Embryonic facial prominence (tissue), 1 donor: ENCODE measurements at regions not wholly inside any gene's neighbourhood (a gene's known extent, or its start where the extent isn't known, plus 50 kb on each side); places are given as distances from the start of the nearest gene placed in this dataset.
"Not testable (repeated sequence)": the region's sequence is repeated elsewhere in the genome, so short reads cannot be mapped to it uniquely, and the experiment has no call there.

Experiments
- DNase-seq: peaks from one replicate; pipeline ENCODE4 v3.0.0-alpha.2; 2016; ENCODE audit errors: extremely low spot score

DNA sequence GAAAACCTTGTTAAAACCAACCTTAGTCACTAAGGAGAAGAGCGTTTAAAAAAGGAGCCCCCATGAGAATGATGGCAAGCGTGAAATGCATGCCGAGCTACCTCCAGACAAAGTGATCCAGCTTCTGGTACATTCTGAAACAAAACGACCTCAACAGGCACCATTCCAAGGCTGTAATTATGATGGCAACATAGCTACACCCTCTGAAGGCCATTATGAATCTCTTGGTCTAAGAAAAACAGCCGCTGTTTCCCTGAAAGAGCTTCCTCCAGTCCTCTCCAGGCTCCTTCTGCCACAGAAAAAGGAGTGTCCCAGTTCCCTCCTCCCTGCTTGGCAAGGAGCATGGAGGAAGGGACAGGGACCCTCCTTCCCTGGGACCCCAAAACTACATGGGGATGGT lies 50.0 kb upstream of the ABLIM1 start:
- no peak for DNase-seq

GRCh38 chr10:114708717-114709335 lies 50.8 kb upstream of the ABLIM1 start:
- no peak for DNase-seq

GRCh38 chr10:114709984-114710383 lies 51.9 kb upstream of the ABLIM1 start:
- no peak for DNase-seq

DNA sequence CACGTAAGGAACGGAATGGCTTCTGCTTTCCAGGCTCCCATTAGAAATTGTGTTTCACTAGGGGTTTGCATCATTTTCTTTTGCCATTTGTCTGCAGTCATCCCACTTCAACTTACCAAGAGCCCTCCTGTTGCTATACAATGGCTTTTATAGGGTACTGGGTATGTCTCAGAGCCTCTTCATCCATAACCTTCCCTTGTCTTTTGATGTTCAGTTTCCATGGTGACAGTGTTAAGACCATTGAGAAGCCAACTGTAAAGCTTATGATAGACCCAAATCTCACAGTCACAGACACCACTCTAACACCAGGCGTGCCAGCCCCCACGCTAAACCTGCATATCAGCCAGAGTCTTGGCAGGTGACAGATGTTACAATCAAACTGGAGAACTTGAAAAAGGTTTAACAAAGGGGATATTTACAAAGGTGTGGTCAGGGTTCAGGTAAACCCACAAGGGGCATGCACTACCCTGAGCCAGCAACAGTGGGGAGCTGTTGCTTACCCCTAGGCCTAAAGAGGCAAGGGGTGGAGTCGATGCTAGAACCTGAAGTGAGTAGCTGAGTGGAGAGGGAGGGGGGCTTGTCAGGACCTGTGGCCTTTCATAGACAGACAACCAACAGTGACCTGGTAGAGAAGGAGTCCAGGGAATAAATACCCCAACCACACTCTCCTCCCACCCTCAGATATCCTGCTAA lies 53.2 kb upstream of the ABLIM1 start:
- no peak for DNase-seq

DNA sequence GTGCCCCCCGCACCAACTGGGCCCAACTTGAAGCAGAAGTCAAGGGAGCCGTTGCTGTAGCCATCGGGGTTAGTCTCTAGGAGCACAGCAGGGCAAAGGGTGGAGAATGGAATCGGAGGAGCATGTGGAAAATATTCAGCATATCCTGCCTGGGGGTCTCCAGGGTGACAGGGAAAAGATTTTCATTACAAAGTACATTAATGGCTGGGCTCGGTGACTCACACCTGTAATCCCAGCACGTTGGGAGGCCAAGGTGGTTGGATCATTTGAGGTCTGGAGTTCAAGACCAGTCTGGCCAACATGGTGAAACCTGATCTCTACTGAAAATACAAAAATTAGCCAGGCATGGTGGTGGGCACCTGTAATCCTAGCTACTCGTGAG lies 53.8 kb upstream of the ABLIM1 start:
- no peak for DNase-seq

DNA sequence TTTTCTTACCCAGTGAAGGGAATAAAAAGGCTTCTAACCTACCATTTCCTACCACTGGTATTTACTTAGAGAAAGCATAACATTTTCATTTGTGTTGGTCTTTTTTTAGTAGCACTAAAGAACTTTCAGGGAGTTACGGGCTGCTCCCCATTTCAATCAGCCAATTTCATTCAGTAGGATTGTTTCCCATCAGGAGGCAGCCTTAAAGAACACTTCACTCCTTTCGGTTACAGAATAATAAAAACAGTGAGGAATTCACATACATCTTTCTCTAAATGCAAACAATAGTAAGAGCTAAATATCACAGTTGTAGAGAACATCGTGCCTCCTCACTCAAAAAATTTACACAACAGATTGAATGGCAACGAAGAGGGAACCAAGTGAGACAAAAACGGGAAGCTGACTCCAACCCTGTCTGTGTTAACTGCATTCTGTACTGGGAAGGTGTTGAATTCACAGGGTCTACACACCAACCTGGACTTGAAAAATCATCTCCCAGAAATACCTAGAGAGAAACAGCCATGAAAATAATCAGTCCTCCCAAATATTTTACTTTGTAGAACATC lies 55.5 kb upstream of the ABLIM1 start:
- no peak for DNase-seq

- peak; percentile 31 for DNase-seq
Measured at GRCh38 chr10:114714281-114714741, 56.2 kb upstream of the ABLIM1 start.

- no peak for DNase-seq
Measured at GRCh38 chr10:114715171-114715670, 57.1 kb upstream of the ABLIM1 start.

DNA sequence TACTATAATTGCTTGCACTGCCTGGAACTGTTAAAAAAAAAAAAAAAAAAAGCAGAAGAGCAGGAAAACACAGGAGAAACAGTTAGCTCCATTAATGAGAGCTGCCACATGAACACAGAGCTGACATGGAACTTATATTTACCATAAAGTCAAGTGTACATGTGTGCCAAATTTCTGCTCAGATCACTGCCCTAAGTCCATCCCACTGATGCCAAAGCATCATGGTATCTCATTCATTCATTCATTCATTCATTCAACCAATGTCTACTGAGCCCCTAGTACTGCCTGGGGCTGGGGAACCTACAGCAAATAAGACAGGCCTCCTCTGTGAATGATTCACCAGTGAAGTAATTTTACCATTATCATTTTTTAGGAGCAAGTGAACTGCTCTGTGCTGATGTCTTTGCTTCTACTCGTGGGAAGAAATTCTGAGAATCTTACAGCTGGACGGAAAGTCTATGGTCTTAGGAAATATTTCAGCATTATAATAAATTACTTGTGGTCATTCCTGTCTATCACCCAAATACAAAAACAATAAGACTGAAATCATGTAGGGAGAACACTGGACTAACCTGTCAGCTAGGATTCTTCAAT lies 58.8 kb upstream of the ABLIM1 start:
- DNase-seq = no peak

DNA sequence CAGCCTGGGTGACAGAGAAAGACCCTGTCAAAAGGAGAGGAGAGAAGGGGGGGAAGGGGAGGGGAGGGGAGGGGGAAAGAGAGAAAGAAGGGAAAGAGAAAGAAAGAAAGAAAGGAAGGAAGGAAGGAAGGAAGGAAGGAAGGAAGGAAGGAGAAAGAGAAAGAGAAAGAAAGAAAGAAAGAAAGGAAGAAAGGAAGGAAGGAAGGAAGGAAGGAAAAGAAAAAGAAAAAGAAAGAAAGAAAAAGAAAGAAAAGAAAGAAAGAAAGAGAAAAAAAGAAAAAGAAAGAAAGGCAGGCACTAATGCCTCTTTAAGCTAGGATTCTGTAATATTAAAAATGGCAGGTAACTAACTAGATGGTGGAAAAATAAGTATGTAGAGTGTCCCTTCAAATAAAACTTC lies 59.8 kb upstream of the ABLIM1 start:
- DNase-seq = not testable (repeated sequence)

DNA sequence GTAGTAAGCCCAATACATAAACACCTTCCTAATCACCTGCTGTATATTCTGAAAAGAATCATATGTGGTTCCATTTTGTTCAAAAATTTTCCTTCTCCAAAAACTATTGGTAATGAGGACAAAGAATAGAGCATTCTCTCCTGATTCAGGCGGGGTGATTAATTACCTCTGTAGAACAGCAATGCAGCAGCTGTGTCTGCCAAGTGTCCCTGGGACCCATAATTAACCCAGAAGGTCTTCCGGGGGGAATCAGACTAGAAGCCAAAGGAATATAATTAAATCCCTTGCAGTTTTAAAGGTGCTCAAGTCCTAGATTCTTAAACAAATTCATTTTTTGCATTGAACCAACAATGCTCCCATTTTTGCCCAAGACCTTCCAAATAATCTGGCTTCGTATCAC lies 60.3 kb upstream of the ABLIM1 start:
- DNase-seq = no peak

GRCh38 chr10:114719311-114719710 lies 61.2 kb upstream of the ABLIM1 start:
- DNase-seq = no peak

- not testable (repeated sequence) for DNase-seq
Measured at GRCh38 chr10:114720023-114720422, 61.9 kb upstream of the ABLIM1 start.

- DNase-seq = no peak
Measured at GRCh38 chr10:114720685-114721278, 62.7 kb upstream of the ABLIM1 start.

GRCh38 chr10:114722136-114722535 lies 64.1 kb upstream of the ABLIM1 start:
- DNase-seq = not testable (repeated sequence)

- DNase-seq = no peak
Measured at GRCh38 chr10:114723361-114723760, 65.3 kb upstream of the ABLIM1 start.

DNA sequence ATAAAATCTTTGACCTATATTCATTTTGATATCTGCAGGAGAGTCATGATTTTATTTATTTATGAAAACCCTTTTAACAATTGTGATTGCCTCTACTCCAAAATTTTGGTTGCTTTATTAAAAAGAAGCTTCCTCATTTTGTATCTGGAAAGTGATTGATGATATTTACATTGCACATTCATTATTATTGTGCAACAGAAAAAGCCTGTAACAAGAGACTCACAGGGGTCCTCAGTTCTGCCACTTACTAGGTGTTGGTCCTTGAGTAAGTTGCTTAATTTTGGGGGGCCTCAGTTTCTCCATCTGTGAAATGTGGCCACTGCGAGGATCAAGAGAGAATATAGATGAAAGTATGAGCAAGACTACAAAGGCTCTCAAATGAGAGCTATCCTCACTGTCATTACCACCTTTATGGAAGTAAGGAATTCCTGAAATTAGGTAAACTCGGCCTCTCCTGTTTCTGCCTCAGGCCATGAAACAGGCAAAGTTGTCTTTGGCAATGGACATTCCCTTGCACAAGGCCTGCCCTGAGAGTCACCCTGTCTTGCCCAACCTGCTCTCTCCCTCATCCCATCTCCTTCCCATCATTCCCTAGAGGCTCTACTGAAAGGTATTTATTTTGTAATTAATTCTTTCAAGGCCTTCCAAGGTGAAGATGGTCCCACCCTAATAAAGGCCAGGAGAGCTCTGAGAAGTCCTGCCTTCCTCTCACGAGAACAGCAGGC lies 66.1 kb upstream of the ABLIM1 start:
- no peak for DNase-seq

DNA sequence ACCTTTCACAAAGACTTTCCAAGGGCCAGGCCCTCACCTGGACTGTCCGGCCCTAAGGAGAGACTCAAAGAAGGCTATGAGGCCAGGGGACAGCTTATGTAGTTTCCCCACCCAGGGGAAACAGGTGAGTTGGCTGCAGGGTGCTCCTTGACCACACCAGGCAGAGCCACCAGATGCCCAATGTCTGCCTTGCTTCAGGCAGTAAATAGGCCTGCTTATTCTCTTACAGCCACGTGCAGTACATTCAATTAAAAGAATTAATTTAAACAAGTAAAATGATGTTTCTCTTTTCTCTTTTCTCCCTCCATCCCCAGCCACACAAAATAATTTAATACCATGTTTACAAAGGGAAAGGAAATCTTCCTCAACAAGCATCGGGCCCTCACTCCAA lies 66.6 kb upstream of the ABLIM1 start:
- DNase-seq = no peak

- DNase-seq = no peak
Measured at GRCh38 chr10:114726820-114727271, 68.8 kb upstream of the ABLIM1 start.

- DNase-seq = no peak
Measured at GRCh38 chr10:114728325-114728724, 70.2 kb upstream of the ABLIM1 start.

GRCh38 chr10:114729103-114729659 lies 71.1 kb upstream of the ABLIM1 start:
- no peak for DNase-seq
